Spleen (tissue), 7 donors: ENCODE measurements at regions not wholly inside any gene's neighbourhood (a gene's known extent, or its start where the extent isn't known, plus 50 kb on each side); places are given as distances from the start of the nearest gene placed in this dataset.

Source experiments
- CTCF ChIP-seq, 11 experiments: fragments of 200-600 bp in 7 of 11; fragments of 450-650 bp in 4 of 11; sonication (generic) in 4 of 11; IDR thresholded peaks in 8 of 11; conservative IDR thresholded peaks in 3 of 11; 1 replicate in 7 of 11; 2 replicates in 4 of 11; pipeline versions ENCODE4 v1.4.0 to v1.8.0; 2016 to 2021; ENCODE audit warnings: antibody characterized with exemption in 11 of 11, inconsistent platforms in 4 of 11, mild to moderate bottlenecking in 1 of 11
- POLR2AphosphoS5 ChIP-seq, 3 donors: sonication (generic); formaldehyde crosslinking; IDR thresholded peaks; one replicate each; pipeline ENCODE4 v1.5.1; 2017; ENCODE audit warnings: antibody characterized with exemption in 3 of 3
- donor health status: DM: no; HTN: no; CAD: no; lungs with moderate emphysema.
- donor health status: DM: no; HTN: no; CAD: no.
- donor health status: DM: no; HTN: no; CAD: no.

- TF ChIP-seq CTCF (IDR thresholded peaks at IDR 0.05 in 8 of 11, conservative IDR thresholded peaks at IDR 0.05 in 3 of 11) = no peak
- TF ChIP-seq POLR2AphosphoS5 (IDR thresholded peaks at IDR 0.05) = no peak
These were observed 296.7 kb upstream of the FGF13 start for GRCh38 chrX:139008185-139008584.
